GM18520 (cell line): ENCODE measurements at regions not wholly inside any gene's neighbourhood (a gene's known extent, or its start where the extent isn't known, plus 50 kb on each side); places are given as distances from the start of the nearest gene placed in this dataset.

Experiments used
- ATAC-seq: cut with Tn5 transposase; IDR thresholded peaks from one replicate; pipeline ENCODE4 v1.9.1; 2021; ENCODE audit not compliant: unreplicated experiment

GRCh38 chr5:155290937-155291336, 277.4 kb downstream of the KIF4B start:
- no peak for ATAC-seq

- no peak for ATAC-seq
Measured at GRCh38 chr5:155293605-155294178, 280.1 kb downstream of the KIF4B start.

GRCh38 chr5:155295111-155295510, 281.6 kb downstream of the KIF4B start:
- no peak for ATAC-seq

- no peak for ATAC-seq
Measured at GRCh38 chr5:155299386-155300005, 285.9 kb downstream of the KIF4B start.

- ATAC-seq, result no peak
Measured at GRCh38 chr5:155303120-155303519, 289.6 kb downstream of the KIF4B start.

- ATAC-seq, result no peak
Measured at GRCh38 chr5:155307229-155307628, 293.7 kb downstream of the KIF4B start.

GRCh38 chr5:155308289-155308688, 294.7 kb downstream of the KIF4B start:
- ATAC-seq, result no peak

- no peak for ATAC-seq
Measured at GRCh38 chr5:155309021-155309746, 295.6 kb downstream of the KIF4B start.

GRCh38 chr5:155311721-155312120, 298.2 kb downstream of the KIF4B start:
- ATAC-seq, result no peak

- no peak for ATAC-seq
Measured at GRCh38 chr5:155313518-155313917, 300.0 kb downstream of the KIF4B start.

- ATAC-seq, result no peak
Measured at GRCh38 chr5:155316070-155316714, 302.6 kb downstream of the KIF4B start.

GRCh38 chr5:155332618-155333017, 319.1 kb downstream of the KIF4B start:
- ATAC-seq, result no peak

GRCh38 chr5:155342956-155343355, 329.4 kb downstream of the KIF4B start:
- ATAC-seq, result no peak

GRCh38 chr5:155343468-155343867, 329.9 kb downstream of the KIF4B start:
- no peak for ATAC-seq

GRCh38 chr5:155353231-155353630, 339.7 kb downstream of the KIF4B start:
- ATAC-seq, result no peak

GRCh38 chr5:155366096-155366495, 352.5 kb downstream of the KIF4B start:
- ATAC-seq, result no peak

GRCh38 chr5:155367841-155368240, 354.3 kb downstream of the KIF4B start:
- no peak for ATAC-seq

GRCh38 chr5:155368490-155368889, 354.9 kb downstream of the KIF4B start:
- no peak for ATAC-seq

- no peak for ATAC-seq
Measured at GRCh38 chr5:155380480-155380879, 366.9 kb downstream of the KIF4B start.

- ATAC-seq, result no peak
Measured at GRCh38 chr5:155381654-155382053, 368.1 kb downstream of the KIF4B start.

- ATAC-seq, result no peak
Measured at GRCh38 chr5:155389498-155389897, 375.9 kb downstream of the KIF4B start.

GRCh38 chr5:155394727-155395126, 381.2 kb downstream of the KIF4B start:
- ATAC-seq, result no peak
